Upper lobe of left lung (tissue), 4 donors: ENCODE measurements at regions not wholly inside any gene's neighbourhood (a gene's known extent, or its start where the extent isn't known, plus 50 kb on each side); places are given as distances from the start of the nearest gene placed in this dataset.

Source experiments
- CTCF ChIP-seq, 6 experiments: fragments of 450-650 bp in 4 of 6; fragments of 200-600 bp in 2 of 6; sonication (generic) in 2 of 6; IDR thresholded peaks; one replicate each; pipeline ENCODE4 v1.5.1; 2016 to 2019; ENCODE audit warnings: antibody characterized with exemption in 6 of 6
- EP300 ChIP-seq, 4 donors: sonication (generic); formaldehyde crosslinking; IDR thresholded peaks; one replicate each; pipeline ENCODE4 v1.5.1; 2017; ENCODE audit warnings: antibody characterized with exemption in 4 of 4, control low read depth in 2 of 4
- POLR2A ChIP-seq, 4 donors: fragments of 450-650 bp; IDR thresholded peaks; one replicate each; pipeline ENCODE4 v1.5.1; 2016 to 2017; ENCODE audit warnings: antibody characterized with exemption in 4 of 4, mild to moderate bottlenecking in 2 of 4
- POLR2AphosphoS5 ChIP-seq, 2 donors: sonication (generic); formaldehyde crosslinking; IDR thresholded peaks; one replicate each; pipeline ENCODE4 v1.5.1; 2017; ENCODE audit warnings: antibody characterized with exemption in 2 of 2

- TF ChIP-seq CTCF (IDR thresholded peaks at IDR 0.05) (no peak), EP300 (IDR thresholded peaks at IDR 0.05) (no peak), POLR2A (IDR thresholded peaks at IDR 0.05) (no peak), POLR2AphosphoS5 (IDR thresholded peaks at IDR 0.05) (no peak)
Measured at GRCh38 chr2:181398000-181398399, 59.2 kb upstream of the ITGA4 start.
